Liver (tissue), 8 donors: ENCODE measurements at regions not wholly inside any gene's neighbourhood (a gene's known extent, or its start where the extent isn't known, plus 50 kb on each side); places are given as distances from the start of the nearest gene placed in this dataset.

Source experiments
- DNase-seq: peaks from one replicate; pipeline ENCODE4 v3.0.0-alpha.2; 2017; ENCODE audit warnings: low spot score
- H3K27ac ChIP-seq, 2 donors: one replicate each; pipeline ENCODE4 v1.7.0; 2013; ENCODE audit warnings: inconsistent platforms in 2 of 2, low read length in 2 of 2, control low read depth in 1 of 2, low read depth in 1 of 2, mild to moderate bottlenecking in 1 of 2
- H3K27me3 ChIP-seq, 4 donors: one replicate each; pipeline versions ENCODE4 v1.6.1 to v1.7.0; 2013; ENCODE audit warnings: low read length in 3 of 4, inconsistent platforms in 1 of 4, mild to moderate bottlenecking in 1 of 4, moderate library complexity in 1 of 4; ENCODE audit not compliant: control insufficient read depth in 4 of 4, insufficient read depth in 4 of 4
- H3K36me3 ChIP-seq, 4 donors: one replicate each; pipeline versions ENCODE4 v1.6.1 to v1.7.0; 2013; ENCODE audit warnings: low read length in 3 of 4, mild to moderate bottlenecking in 3 of 4, low read depth in 1 of 4, moderate library complexity in 1 of 4; ENCODE audit not compliant: control insufficient read depth in 4 of 4, insufficient read depth in 3 of 4
- H3K4me1 ChIP-seq, 4 donors: one replicate each; pipeline versions ENCODE4 v1.6.1 to v1.7.0; 2013; ENCODE audit warnings: low read length in 3 of 4, mild to moderate bottlenecking in 3 of 4, moderate library complexity in 1 of 4; ENCODE audit not compliant: control insufficient read depth in 4 of 4, insufficient read depth in 4 of 4
- H3K4me3 ChIP-seq, 3 donors: one replicate each; pipeline versions ENCODE4 v1.6.1 to v1.7.0; 2013; ENCODE audit warnings: low read length in 3 of 3, control low read depth in 1 of 3, low read depth in 1 of 3, mild to moderate bottlenecking in 1 of 3
- H3K9ac ChIP-seq, 2 donors: one replicate each; pipeline ENCODE4 v1.7.0; 2013; ENCODE audit warnings: low read length in 2 of 2, mild to moderate bottlenecking in 2 of 2, moderate library complexity in 2 of 2, control low read depth in 1 of 2, low read depth in 1 of 2
- H3K9me3 ChIP-seq, 4 donors: one replicate each; pipeline versions ENCODE4 v1.6.1 to v1.7.0; 2013; ENCODE audit warnings: low read length in 3 of 4; ENCODE audit not compliant: control insufficient read depth in 4 of 4
- EGR1 ChIP-seq, 2 donors: IDR thresholded peaks; 2 replicates each; pipeline ENCODE4 v1.6.1; 2016 to 2018; ENCODE audit warnings: antibody characterized with exemption in 2 of 2, low read depth in 2 of 2
- FOXA1 ChIP-seq: IDR thresholded peaks from 2 replicates; pipeline ENCODE4 v1.6.1; 2016; ENCODE audit warnings: antibody characterized with exemption
- FOXA2 ChIP-seq: IDR thresholded peaks from 2 replicates; pipeline ENCODE4 v1.6.1; 2016; ENCODE audit warnings: antibody characterized with exemption
- GABPA ChIP-seq, 2 donors: IDR thresholded peaks in 1 of 2; conservative IDR thresholded peaks in 1 of 2; 2 replicates each; pipeline ENCODE4 v1.6.1; 2016; ENCODE audit warnings: antibody characterized with exemption in 2 of 2, mild to moderate bottlenecking in 1 of 2, moderate library complexity in 1 of 2
- HNF4A ChIP-seq, 2 donors: conservative IDR thresholded peaks; 2 replicates each; pipeline ENCODE4 v1.6.1; 2016; ENCODE audit warnings: antibody characterized with exemption in 2 of 2, mild to moderate bottlenecking in 2 of 2
- HNF4G ChIP-seq: IDR thresholded peaks from 2 replicates; pipeline ENCODE4 v1.6.1; 2016; ENCODE audit warnings: antibody characterized with exemption
- JUND ChIP-seq, 2 donors: IDR thresholded peaks; 2 replicates each; pipeline ENCODE4 v1.6.1; 2016; ENCODE audit warnings: antibody characterized with exemption in 2 of 2
- NR2F2 ChIP-seq: IDR thresholded peaks from 2 replicates; pipeline ENCODE4 v1.6.1; 2016; ENCODE audit warnings: antibody characterized with exemption
- RAD21 ChIP-seq, 2 donors: IDR thresholded peaks; 2 replicates each; pipeline ENCODE4 v1.6.1; 2016; ENCODE audit warnings: antibody characterized with exemption in 2 of 2, mild to moderate bottlenecking in 2 of 2
- RXRA ChIP-seq, 2 donors: IDR thresholded peaks; 2 replicates each; pipeline ENCODE4 v1.6.1; 2017 to 2018; ENCODE audit warnings: antibody characterized with exemption in 2 of 2, mild to moderate bottlenecking in 1 of 2
- SP1 ChIP-seq: IDR thresholded peaks from 2 replicates; pipeline ENCODE4 v1.6.1; 2018; ENCODE audit warnings: antibody characterized with exemption, mild to moderate bottlenecking
- TAF1 ChIP-seq: conservative IDR thresholded peaks from 2 replicates; pipeline ENCODE4 v1.6.1; 2016; ENCODE audit warnings: antibody characterized with exemption, mild to moderate bottlenecking
- YY1 ChIP-seq: IDR thresholded peaks from 2 replicates; pipeline ENCODE4 v1.6.1; 2016; ENCODE audit warnings: antibody characterized with exemption, mild to moderate bottlenecking
- WGBS: extraction: QIAGEN DNeasy Blood & Tissue Kit; methylation state at CpG from one replicate; pipeline ENCODE4 v1.1.7; 2013; 5-methylcytosine and 5-hydroxymethylcytosine counted together
- TF ChIP-seq, protein P1 (sequence below): IDR thresholded peaks from 2 replicates; pipeline ENCODE4 v1.6.1; 2016; ENCODE audit warnings: antibody characterized with exemption
- TF ChIP-seq, protein P2 (sequence below): IDR thresholded peaks from 2 replicates; pipeline ENCODE4 v1.6.1; 2016; ENCODE audit warnings: antibody characterized with exemption
- TF ChIP-seq, protein P3 (sequence below): IDR thresholded peaks from 2 replicates; pipeline ENCODE4 v1.6.1; 2016; ENCODE audit warnings: antibody characterized with exemption, mild to moderate bottlenecking
- TF ChIP-seq, protein P4 (sequence below): IDR thresholded peaks from 2 replicates; pipeline ENCODE4 v1.6.1; 2016; ENCODE audit warnings: antibody characterized with exemption
- TF ChIP-seq, protein P5 (sequence below): fragments of 150-350 bp; IDR thresholded peaks from 2 replicates; pipeline ENCODE4 v1.5.1; 2017; ENCODE audit warnings: improper control_type of control experiment, low read depth, low read length; ENCODE audit not compliant: missing input control
- donor health status: healthy.
- donor health status: healthy.
- donor health status: healthy.
- donor health status: healthy.
- donor health status: healthy.

DNA sequence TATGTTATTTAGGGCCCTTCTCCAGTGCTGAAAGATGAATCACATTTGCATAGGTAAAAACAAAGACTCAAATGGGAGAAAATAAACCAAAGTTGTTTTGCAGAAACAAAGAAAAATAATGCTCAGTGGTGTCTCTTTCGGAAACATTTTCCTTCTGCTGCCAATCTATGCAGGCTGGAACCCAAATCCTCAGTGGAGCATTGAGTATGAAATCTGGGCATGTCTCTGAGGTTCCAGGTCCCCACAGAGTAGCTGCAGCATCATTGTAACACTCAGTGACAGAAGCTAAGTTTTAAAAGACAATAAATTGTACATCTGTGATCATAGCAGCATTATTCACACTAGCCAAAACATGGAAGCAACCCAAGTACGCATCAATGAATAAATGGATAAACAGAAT is 303.6 kb downstream of the FBXW7 start:
- DNase-seq, result no peak
- H3K27me3 ChIP-seq, result peaks cover 0 to 3% (median 0%) of the 10 kb centered on the region in 4 donors
- TF ChIP-seq, protein P1, sequence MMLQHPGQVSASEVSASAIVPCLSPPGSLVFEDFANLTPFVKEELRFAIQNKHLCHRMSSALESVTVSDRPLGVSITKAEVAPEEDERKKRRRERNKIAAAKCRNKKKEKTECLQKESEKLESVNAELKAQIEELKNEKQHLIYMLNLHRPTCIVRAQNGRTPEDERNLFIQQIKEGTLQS, result no peak
- no peak for TF ChIP-seq EGR1 (IDR thresholded peaks at IDR 0.05; ENCODE audit: low read depth in 2 of 2)
- TF ChIP-seq, protein P2, sequence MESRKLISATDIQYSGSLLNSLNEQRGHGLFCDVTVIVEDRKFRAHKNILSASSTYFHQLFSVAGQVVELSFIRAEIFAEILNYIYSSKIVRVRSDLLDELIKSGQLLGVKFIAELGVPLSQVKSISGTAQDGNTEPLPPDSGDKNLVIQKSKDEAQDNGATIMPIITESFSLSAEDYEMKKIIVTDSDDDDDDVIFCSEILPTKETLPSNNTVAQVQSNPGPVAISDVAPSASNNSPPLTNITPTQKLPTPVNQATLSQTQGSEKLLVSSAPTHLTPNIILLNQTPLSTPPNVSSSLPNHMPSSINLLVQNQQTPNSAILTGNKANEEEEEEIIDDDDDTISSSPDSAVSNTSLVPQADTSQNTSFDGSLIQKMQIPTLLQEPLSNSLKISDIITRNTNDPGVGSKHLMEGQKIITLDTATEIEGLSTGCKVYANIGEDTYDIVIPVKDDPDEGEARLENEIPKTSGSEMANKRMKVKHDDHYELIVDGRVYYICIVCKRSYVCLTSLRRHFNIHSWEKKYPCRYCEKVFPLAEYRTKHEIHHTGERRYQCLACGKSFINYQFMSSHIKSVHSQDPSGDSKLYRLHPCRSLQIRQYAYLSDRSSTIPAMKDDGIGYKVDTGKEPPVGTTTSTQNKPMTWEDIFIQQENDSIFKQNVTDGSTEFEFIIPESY, result no peak
- no peak for TF ChIP-seq TAF1
- TF ChIP-seq, protein P3, sequence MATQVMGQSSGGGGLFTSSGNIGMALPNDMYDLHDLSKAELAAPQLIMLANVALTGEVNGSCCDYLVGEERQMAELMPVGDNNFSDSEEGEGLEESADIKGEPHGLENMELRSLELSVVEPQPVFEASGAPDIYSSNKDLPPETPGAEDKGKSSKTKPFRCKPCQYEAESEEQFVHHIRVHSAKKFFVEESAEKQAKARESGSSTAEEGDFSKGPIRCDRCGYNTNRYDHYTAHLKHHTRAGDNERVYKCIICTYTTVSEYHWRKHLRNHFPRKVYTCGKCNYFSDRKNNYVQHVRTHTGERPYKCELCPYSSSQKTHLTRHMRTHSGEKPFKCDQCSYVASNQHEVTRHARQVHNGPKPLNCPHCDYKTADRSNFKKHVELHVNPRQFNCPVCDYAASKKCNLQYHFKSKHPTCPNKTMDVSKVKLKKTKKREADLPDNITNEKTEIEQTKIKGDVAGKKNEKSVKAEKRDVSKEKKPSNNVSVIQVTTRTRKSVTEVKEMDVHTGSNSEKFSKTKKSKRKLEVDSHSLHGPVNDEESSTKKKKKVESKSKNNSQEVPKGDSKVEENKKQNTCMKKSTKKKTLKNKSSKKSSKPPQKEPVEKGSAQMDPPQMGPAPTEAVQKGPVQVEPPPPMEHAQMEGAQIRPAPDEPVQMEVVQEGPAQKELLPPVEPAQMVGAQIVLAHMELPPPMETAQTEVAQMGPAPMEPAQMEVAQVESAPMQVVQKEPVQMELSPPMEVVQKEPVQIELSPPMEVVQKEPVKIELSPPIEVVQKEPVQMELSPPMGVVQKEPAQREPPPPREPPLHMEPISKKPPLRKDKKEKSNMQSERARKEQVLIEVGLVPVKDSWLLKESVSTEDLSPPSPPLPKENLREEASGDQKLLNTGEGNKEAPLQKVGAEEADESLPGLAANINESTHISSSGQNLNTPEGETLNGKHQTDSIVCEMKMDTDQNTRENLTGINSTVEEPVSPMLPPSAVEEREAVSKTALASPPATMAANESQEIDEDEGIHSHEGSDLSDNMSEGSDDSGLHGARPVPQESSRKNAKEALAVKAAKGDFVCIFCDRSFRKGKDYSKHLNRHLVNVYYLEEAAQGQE, result no peak
- no peak for TF ChIP-seq HNF4G
- no peak for TF ChIP-seq HNF4A (conservative IDR thresholded peaks at IDR 0.05)
- TF ChIP-seq YY1, result no peak
- TF ChIP-seq, protein P4, sequence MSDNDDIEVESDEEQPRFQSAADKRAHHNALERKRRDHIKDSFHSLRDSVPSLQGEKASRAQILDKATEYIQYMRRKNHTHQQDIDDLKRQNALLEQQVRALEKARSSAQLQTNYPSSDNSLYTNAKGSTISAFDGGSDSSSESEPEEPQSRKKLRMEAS, result no peak
- no peak for TF ChIP-seq NR2F2
- TF ChIP-seq, protein P5, sequence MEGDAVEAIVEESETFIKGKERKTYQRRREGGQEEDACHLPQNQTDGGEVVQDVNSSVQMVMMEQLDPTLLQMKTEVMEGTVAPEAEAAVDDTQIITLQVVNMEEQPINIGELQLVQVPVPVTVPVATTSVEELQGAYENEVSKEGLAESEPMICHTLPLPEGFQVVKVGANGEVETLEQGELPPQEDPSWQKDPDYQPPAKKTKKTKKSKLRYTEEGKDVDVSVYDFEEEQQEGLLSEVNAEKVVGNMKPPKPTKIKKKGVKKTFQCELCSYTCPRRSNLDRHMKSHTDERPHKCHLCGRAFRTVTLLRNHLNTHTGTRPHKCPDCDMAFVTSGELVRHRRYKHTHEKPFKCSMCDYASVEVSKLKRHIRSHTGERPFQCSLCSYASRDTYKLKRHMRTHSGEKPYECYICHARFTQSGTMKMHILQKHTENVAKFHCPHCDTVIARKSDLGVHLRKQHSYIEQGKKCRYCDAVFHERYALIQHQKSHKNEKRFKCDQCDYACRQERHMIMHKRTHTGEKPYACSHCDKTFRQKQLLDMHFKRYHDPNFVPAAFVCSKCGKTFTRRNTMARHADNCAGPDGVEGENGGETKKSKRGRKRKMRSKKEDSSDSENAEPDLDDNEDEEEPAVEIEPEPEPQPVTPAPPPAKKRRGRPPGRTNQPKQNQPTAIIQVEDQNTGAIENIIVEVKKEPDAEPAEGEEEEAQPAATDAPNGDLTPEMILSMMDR, result no peak
- no peak for TF ChIP-seq JUND (IDR thresholded peaks at IDR 0.05)
- TF ChIP-seq GABPA (IDR thresholded peaks at IDR 0.05 in 1 of 2, conservative IDR thresholded peaks at IDR 0.05 in 1 of 2), result no peak
- TF ChIP-seq FOXA1, result no peak
- no peak for TF ChIP-seq FOXA2
- TF ChIP-seq RAD21 (IDR thresholded peaks at IDR 0.05), result no peak
- no peak for TF ChIP-seq SP1
- TF ChIP-seq RXRA (IDR thresholded peaks at IDR 0.05), result no peak
- H3K27ac ChIP-seq, result no peak overlapping the region
- no peaks in the 10 kb centered on the region for H3K4me1 ChIP-seq
- H3K36me3 ChIP-seq, result no peaks in the 10 kb centered on the region
- 91% methylated on average over 2 of the region's 2 CpGs for WGBS
- no peak overlapping the region for H3K4me3 ChIP-seq
- no peak overlapping the region for H3K9ac ChIP-seq
- H3K9me3 ChIP-seq, result no peaks in the 10 kb centered on the region
